NCI-H774 (cell line): ENCODE measurements at regions not wholly inside any gene's neighbourhood (a gene's known extent, or its start where the extent isn't known, plus 50 kb on each side); places are given as distances from the start of the nearest gene placed in this dataset.
"Not testable (repeated sequence)": the region's sequence is repeated elsewhere in the genome, so short reads cannot be mapped to it uniquely, and the experiment has no call there.

Experiments
- DNase-seq: peaks from one replicate; lab custom pipeline; 2025; lab: John Stamatoyannopoulos, UW

DNA sequence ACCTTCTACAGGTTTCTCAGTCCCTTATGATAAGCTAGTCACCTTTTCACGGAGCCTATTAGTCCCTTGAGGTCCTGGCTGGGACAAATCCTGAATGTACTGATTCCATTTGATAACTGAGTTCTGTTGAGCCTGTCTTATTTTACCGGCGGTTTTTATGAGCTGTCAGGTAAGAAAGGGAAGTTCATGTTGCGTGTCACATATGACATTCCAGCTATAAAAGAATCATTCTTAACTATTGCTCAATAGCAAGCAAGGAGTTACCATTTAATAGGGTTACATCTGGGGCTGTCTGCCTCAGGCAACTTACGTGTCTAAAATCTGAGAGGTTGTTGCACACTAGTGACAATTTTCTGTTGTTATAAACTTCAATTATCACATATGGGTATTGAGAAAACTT, 394.6 kb downstream of the TECRL start:
- DNase-seq, result no peak

DNA sequence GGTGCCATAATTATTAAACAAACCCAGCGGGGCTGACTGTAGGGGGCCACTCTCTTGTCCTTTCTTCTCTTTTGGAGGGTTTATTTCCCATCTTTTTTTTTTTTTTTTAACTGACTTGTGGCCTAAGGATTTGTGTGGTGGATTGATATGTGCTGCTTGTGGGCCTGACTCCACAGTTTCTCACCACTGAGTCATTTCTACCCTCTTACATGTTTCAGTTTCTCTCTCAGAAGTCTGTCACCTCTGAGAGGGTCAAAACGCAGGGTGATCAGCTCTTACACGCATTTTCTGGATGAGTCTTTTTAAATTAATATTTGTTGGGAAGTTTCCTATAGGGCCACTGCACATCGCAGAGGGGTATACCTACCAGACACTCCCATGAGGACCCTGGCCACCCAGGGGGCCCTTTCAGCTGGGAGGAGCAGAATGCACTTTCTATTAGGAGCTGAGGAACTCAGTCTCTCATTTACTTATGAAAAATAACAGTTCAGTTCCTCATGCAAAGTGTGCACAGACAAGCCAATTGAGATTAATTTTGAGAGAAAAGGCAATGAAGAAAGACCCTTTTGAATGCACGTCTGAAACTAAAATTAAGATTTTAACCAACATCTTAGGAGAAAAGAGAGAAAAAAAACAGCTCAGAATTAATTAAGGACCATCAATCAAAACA, 407.9 kb downstream of the TECRL start:
- no peak for DNase-seq

- no peak for DNase-seq
These were observed 409.0 kb downstream of the TECRL start for GRCh38 chr4:64000241-64000640.

GRCh38 chr4:63986253-63986652, 423.0 kb downstream of the TECRL start:
- DNase-seq, result no peak

DNA sequence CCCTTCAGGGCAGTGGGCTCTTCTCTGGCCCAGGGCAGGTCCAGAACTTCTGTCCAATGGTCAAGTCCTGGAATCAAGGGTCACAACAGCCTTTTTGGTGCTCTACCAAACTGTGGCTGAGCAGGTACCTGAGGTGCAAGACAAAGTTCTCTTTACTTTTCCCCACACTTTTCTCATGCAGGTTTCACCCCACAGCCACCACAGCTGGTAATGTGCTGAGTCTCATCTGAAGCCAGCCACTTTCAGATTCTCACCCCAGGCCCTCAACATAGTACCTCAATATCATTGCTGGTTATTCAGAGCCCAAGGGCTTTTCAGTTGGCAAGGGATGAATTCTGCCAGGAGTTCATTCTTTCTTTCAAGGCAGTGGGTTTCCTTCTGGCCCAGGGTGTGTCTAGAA, 426.0 kb downstream of the TECRL start:
- DNase-seq, result no peak

DNA sequence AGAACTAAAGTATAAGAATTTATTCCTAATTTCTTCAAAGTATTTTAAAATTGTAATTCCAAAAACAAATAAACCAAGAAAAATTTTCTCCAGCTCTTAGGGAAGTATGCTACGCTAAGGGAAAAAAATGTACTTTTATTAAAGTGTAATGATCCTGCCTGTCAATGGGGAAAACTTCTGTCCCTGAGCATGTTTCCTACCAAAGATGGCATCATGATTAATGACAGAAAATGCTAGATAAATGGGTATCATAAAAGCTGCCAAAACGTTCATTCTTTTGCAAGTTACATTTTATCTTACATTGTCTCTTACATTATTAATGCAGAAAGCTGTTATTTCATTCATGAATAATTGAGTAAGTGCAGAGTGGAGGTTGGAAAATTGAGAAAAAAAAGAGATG, 443.4 kb downstream of the TECRL start:
- no peak for DNase-seq

- not testable (repeated sequence) for DNase-seq
These were observed 466.5 kb downstream of the TECRL start for GRCh38 chr4:63942706-63943286.

DNA sequence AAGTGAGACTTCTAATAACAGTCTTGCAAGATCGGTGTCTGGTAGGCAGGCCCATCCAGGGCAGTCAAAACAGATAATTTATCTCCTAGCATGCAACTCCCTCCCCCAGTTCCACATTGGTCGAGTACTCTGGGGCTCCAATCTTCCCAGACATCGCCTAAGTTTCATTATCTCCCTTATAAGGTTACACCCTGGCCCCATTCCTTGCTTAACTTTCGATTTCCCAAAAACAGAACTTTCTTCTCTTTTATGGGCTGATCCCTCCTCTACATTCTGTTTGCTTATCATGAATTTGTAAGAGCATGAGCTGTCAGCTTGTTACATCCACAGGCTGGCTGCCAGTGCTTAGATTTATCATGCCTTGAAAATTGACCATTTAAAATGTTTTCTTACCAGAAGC, 471.3 kb downstream of the TECRL start:
- DNase-seq, result no peak

DNA sequence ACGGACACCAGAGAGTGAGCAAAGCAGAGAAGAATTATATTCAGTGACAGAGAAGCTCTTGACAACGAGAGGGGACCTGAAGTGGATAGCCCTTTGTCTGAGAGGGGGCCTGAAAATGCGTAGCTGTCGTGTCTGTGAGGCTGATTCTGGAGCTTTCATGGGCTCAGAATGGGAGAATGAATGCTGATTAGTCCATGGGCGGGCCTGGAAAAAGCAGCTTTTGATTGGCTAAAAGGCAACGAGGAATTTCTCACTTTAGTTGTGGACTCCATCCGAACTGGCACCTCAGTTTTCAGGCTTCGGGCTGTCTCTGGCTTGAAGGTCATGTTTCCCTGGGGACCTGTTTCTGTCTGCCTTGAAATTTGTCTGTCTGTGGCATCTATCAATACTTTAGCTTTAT, 487.1 kb downstream of the TECRL start:
- no peak for DNase-seq

GRCh38 chr4:63921561-63921960, 487.7 kb downstream of the TECRL start:
- no peak for DNase-seq

DNA sequence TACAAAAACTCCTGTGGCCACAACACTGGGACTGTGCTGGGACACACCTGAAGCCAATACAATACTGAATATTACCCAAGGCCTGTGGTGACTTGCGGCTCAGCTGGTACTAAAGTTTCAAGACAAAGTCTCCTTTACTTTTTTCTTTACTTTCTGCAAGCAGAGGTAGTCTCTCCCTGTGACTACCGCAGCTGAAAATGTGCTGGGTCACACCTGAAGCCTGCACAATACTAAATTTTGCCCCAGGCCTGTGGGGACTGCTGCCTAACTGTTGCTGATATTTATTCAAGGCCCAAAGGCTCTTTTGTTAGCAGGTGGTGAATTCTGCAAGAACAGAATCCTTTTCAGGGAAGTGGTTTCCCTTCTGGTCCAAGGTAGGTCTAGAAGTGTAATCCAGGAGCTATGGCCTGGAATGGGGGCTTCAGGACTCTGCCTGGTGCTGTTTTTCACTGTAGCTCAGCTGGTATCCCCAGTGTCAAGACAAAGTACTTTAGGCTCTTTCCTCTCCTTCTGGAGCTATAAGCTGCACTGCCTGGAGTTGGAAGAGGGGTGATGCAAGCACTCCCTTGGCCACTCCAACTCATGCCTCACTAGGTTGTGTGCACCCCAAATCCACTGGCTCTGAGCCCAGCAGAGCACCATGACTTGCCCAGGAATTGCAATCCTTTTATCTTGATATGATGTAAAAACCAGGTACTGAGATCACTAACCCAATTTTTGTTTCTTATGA, 489.4 kb downstream of the TECRL start:
- no peak for DNase-seq

DNA sequence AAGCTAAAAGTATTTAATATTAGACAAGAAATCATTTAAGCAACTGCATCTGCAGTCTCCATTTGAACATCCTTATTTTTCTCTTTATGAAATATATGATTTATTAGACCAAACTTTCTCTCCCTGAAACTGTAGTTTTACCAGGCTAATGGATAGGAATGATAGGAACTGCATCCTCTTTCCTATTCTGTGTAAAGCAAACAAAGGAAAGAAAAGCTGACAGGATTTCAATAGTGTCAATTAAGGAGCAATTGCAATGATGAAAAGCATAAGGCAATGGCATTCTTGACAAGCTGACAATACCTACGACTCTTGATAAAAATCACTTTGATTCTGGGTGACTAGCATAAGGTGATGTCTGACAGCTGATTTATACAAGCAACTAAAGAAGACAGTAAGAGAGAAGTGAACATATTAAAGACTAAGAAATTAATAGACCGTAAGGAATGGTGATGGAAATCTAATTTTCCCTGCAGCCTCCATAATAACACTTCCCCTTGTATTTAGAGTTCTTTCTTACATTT, 502.5 kb downstream of the TECRL start:
- DNase-seq, result no peak

GRCh38 chr4:63904201-63904600, 505.0 kb downstream of the TECRL start:
- DNase-seq, result no peak

- DNase-seq, result no peak
These were observed 507.9 kb downstream of the TECRL start for GRCh38 chr4:63901304-63901703.

- DNase-seq, result no peak
These were observed 510.3 kb downstream of the TECRL start for GRCh38 chr4:63898961-63899360.

- DNase-seq, result no peak
These were observed 515.1 kb downstream of the TECRL start for GRCh38 chr4:63894161-63894560.

GRCh38 chr4:63869370-63869769, 539.9 kb downstream of the TECRL start:
- no peak for DNase-seq

DNA sequence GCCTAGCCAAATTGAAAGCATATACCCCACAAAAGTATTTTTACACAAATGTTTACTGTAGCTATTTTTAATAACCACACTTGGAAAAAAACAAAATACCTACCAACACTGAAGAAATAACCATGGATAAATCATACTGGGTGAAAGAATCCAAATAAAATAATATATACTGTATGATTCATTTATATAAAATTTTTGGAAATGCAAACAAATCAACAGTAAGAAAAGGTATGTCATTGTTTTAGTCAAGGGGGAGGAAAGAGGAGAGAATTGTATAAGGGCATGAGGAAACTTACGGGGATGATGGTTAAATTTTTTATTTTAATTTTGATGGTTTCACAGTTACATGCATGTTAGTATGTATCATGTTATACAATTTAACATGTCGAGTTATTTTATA, 557.8 kb downstream of the TECRL start:
- DNase-seq, result no peak

DNA sequence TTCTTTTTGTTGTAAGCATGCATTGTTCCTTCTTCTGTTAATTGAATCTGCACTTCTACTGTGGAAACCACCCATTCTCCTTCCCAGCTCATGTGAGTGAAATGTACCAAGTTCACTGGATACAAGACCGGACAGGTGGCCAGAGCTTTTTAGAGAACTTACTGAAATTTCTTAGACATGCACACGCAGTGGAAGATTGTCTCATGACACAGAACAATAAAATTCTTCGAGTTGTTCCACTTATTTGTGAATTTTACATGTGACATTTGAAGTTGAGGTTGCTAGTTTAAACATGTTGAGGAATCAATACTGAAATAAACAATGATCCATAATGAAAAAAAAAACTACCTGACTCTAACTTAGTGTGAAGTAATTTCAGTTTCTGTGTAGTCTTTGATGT, 568.0 kb downstream of the TECRL start:
- no peak for DNase-seq

GRCh38 chr4:63831590-63832155, 577.6 kb downstream of the TECRL start:
- DNase-seq, result no peak

DNA sequence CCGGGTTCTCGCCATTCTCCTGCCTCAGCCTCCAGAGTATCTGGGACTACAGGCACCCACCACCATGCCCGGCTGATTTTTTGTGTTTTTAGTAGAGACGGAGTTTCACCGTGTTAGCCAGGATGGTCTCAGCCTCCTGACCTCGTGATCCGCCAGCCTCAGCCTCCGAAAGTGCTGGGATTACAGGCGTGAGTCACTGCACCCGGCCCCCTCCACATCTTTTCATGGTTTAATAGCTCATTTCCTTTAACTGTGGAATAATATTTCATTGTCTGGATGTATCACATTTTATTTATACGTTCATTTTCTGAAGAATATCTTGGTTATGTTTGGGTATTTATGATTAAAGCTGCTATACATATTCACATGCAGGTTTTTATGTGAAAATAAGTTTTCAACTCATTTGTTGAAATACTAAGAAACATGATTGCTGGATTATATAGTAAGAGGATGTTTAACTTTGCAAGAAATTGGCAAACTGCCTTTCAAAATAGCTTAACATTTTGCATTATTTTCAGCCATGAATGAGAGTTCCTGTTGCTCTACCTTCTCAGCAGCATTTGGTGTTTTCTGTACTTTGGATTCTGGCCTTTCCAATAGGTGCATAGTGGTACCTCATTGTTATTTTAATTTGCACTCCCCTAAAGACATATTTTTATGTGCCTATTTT, 591.9 kb downstream of the TECRL start:
- DNase-seq, result no peak
